Ovary (tissue), 7 donors: ENCODE measurements at regions not wholly inside any gene's neighbourhood (a gene's known extent, or its start where the extent isn't known, plus 50 kb on each side); places are given as distances from the start of the nearest gene placed in this dataset.

Experiments
- DNase-seq, 5 donors: peaks; one replicate each; pipeline ENCODE4 v3.0.0-alpha.2; 2019 to 2020
- H3K27ac ChIP-seq, 2 donors: fragments of 200-600 bp; one replicate each; pipeline versions ENCODE4 v1.5.1 to v1.8.0; 2019 to 2022
- H3K27me3 ChIP-seq: fragments of 200-600 bp; one replicate; pipeline ENCODE4 v1.8.0; 2022
- H3K36me3 ChIP-seq: fragments of 200-600 bp; sonication (generic); one replicate; pipeline ENCODE4 v1.5.1; 2019
- H3K4me1 ChIP-seq: one replicate; pipeline ENCODE4 v1.8.1; 2013; ENCODE audit warnings: mild to moderate bottlenecking, moderate library complexity; ENCODE audit not compliant: insufficient read depth
- H3K4me3 ChIP-seq: fragments of 200-600 bp; sonication (generic); one replicate; pipeline ENCODE4 v1.5.1; 2017
- H3K9me3 ChIP-seq, 2 donors: fragments of 200-600 bp in 1 of 2; sonication (generic) in 1 of 2; one replicate each; pipeline versions ENCODE4 v1.5.1 to v1.8.1; 2013 to 2019; ENCODE audit warnings: mild to moderate bottlenecking in 1 of 2, moderate library complexity in 1 of 2
- EP300 ChIP-seq: sonication (generic); formaldehyde crosslinking; IDR thresholded peaks from one replicate; pipeline ENCODE4 v1.6.1; 2017; ENCODE audit warnings: antibody characterized with exemption
- POLR2A ChIP-seq: fragments of 450-650 bp; IDR thresholded peaks from one replicate; pipeline ENCODE4 v1.6.1; 2017; ENCODE audit warnings: antibody characterized with exemption, mild to moderate bottlenecking, moderate library complexity
- WGBS, 3 donors: extraction: QIAGEN DNeasy Blood & Tissue Kit in 1 of 3; methylation state at CpG; one replicate each; pipeline versions ENCODE4 v1.1.5 to v1.1.7; 2013 to 2017; 5-methylcytosine and 5-hydroxymethylcytosine counted together
- intact Hi-C, 4 donors: fragments of 100-400 bp; cut with DNase I; formaldehyde crosslinking; loops; one replicate each; pipeline versions ENCODE4 v1.11.0 to v1.15.1; 2022 to 2023
- TF ChIP-seq, protein P1 (sequence below), 3 donors: fragments of 450-650 bp in 2 of 3; fragments of 200-600 bp in 1 of 3; IDR thresholded peaks; one replicate each; pipeline versions ENCODE4 v1.5.1 to v1.8.0; 2016 to 2022; ENCODE audit warnings: antibody characterized with exemption in 3 of 3, mild to moderate bottlenecking in 1 of 3
- donor health status: DM: no; HTN: no; CAD: no; lungs with moderate emphysema.
- donor health status: DM: no; HTN: no; CAD: no.
- donor health status: Bipolar disorder and iron deficiency.
- donor health status: DM: no; HTN: no; CAD: no.
- donor health status: DM: yes; HTN: yes; CAD: no.

DNA sequence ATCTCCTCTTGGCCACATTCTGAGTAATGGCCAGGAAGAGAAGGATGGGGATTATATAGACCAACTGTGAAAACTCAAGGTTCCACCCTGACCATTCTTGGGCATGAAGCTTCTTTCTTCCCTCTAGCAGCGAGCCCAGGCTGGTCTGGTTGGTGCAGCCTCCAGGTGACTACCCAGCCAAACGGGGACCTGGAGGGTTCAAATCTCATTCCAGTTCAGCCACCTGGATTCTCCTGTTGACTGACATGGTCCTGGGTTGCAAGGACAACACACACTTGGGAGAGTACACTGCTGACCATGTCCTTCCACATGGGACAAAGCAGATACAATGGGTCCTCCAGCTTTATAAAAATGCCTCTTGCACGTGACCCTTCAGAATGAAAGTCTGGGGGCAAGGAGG lies 67.0 kb downstream of the SHANK2 start:
- Histone ChIP-seq H3K9me3 (peaks cover 0 to 4% of the 10 kb centered on the region in 2 donors), H3K27me3 (no peaks in the 10 kb centered on the region), H3K4me1 (no peaks in the 10 kb centered on the region), H3K36me3 (no peaks in the 10 kb centered on the region), H3K4me3 (no peak overlapping the region), H3K27ac (no peak overlapping the region)
- TF ChIP-seq EP300 (no peak), POLR2A (no peak)
- TF ChIP-seq, protein P1, sequence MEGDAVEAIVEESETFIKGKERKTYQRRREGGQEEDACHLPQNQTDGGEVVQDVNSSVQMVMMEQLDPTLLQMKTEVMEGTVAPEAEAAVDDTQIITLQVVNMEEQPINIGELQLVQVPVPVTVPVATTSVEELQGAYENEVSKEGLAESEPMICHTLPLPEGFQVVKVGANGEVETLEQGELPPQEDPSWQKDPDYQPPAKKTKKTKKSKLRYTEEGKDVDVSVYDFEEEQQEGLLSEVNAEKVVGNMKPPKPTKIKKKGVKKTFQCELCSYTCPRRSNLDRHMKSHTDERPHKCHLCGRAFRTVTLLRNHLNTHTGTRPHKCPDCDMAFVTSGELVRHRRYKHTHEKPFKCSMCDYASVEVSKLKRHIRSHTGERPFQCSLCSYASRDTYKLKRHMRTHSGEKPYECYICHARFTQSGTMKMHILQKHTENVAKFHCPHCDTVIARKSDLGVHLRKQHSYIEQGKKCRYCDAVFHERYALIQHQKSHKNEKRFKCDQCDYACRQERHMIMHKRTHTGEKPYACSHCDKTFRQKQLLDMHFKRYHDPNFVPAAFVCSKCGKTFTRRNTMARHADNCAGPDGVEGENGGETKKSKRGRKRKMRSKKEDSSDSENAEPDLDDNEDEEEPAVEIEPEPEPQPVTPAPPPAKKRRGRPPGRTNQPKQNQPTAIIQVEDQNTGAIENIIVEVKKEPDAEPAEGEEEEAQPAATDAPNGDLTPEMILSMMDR (IDR thresholded peaks at IDR 0.05) = no peak
- WGBS, 3 donors = 68 to 83% (median 74%) methylated on average over 3 of the region's 3 CpGs
- DNase-seq = no peak
- intact Hi-C loops = no loop called here

GRCh38 chr11:71184421-71185210 lies 67.8 kb downstream of the SHANK2 start:
- no peaks in the 10 kb centered on the region for H3K36me3 ChIP-seq
- no peak overlapping the region for H3K4me3 ChIP-seq
- H3K27me3 ChIP-seq = no peaks in the 10 kb centered on the region
- TF ChIP-seq, protein P1 (IDR thresholded peaks at IDR 0.05) = no peak
- no peak for TF ChIP-seq EP300
- TF ChIP-seq POLR2A = no peak
- H3K27ac ChIP-seq = no peak overlapping the region
- no peaks in the 10 kb centered on the region for H3K4me1 ChIP-seq
- peaks cover 0 to 4% of the 10 kb centered on the region in 2 donors for H3K9me3 ChIP-seq
- intact Hi-C loops = no loop called here
- 90 to 95% (median 91%) methylated on average over 12 of the region's 12 CpGs for WGBS, 3 donors
- no peak for DNase-seq

DNA sequence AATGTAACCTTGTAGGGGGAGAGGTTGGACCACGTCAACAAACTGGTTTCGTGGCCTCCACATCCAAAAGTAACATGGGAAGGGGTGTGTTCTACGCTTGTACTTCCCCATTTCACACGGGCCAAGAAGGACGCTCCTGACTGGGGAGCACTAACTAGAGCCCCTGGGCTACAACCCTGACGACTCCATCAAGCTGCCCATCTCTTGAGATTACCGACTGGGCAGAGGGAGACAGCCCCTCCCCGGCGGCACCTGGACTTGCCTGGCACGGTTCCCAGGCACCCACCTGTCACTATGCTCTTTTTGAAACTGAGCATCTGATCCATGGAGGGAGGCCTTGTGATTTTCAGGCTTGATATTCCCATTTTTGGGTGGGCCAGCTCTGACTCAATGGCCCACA lies 68.5 kb downstream of the SHANK2 start:
- H3K4me3 ChIP-seq = no peak overlapping the region
- H3K27ac ChIP-seq = no peak overlapping the region
- H3K36me3 ChIP-seq = no peaks in the 10 kb centered on the region
- H3K27me3 ChIP-seq = no peaks in the 10 kb centered on the region
- intact Hi-C loops = no loop called here
- TF ChIP-seq, protein P1 (IDR thresholded peaks at IDR 0.05) = no peak
- TF ChIP-seq EP300 = no peak
- TF ChIP-seq POLR2A = no peak
- no peaks in the 10 kb centered on the region for H3K4me1 ChIP-seq
- no peak for DNase-seq
- peaks cover 0 to 4% of the 10 kb centered on the region in 2 donors for H3K9me3 ChIP-seq
- WGBS, 3 donors = 77 to 86% (median 85%) methylated on average over 10 of the region's 10 CpGs

DNA sequence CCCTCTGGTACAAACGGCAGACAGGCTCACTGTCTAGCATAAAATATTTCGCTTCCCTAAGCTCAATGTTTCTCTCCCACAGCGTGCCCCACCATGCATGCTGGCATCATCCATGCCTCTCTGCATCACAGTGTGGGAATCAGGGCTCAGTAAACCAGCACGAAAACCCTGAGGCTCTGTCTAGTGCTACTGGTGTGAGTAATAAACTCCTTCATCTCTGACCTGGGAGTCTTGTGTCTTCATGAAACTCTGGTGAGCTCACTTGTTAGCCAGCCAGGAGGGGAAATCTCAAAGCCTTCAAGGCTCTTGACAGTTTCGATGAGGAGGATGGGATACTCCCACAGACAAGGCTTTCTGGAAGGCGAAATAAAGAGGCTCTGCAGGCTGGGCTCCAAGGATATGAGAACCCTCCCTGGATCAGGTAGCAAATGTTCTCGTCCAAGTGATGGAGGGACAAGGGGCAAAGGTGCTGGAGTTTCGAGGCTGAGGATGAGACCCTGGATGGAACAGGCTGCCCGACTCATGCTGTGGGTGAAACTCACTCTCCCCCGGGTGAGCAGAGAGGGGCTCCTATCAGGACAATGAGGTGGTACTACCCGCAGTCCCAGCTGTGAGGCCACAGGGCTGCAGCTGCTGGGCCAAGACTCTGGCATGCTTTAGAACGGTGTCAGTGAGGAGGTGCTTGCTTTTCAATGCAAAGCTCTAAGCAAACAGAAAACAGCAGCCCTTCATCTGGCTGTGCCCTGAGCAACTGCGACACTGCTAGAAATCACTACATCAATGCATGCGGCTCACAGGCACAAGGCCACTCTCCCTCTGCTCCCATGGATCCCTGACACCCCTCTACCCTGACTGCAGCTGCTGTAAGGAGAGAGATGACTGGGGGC lies 69.3 kb downstream of the SHANK2 start:
- Histone ChIP-seq H3K27me3 (no peaks in the 10 kb centered on the region), H3K4me1 (no peaks in the 10 kb centered on the region), H3K27ac (no peak overlapping the region), H3K9me3 (peaks cover 0 to 4% of the 10 kb centered on the region in 2 donors), H3K4me3 (no peak overlapping the region), H3K36me3 (no peaks in the 10 kb centered on the region)
- intact Hi-C loops = no loop called here
- WGBS, 3 donors = 61 to 81% (median 74%) methylated on average over 14 of the region's 14 CpGs
- no peak for DNase-seq
- TF ChIP-seq, protein P1 (IDR thresholded peaks at IDR 0.05) = no peak
- TF ChIP-seq POLR2A (no peak), EP300 (no peak)
